Putamen (tissue), 1 donor: ENCODE measurements at regions not wholly inside any gene's neighbourhood (a gene's known extent, or its start where the extent isn't known, plus 50 kb on each side); places are given as distances from the start of the nearest gene placed in this dataset.

Experiments
- DNase-seq: peaks from one replicate; pipeline ENCODE4 v3.0.0-alpha.2; 2016; ENCODE audit warnings: low spot score

DNA sequence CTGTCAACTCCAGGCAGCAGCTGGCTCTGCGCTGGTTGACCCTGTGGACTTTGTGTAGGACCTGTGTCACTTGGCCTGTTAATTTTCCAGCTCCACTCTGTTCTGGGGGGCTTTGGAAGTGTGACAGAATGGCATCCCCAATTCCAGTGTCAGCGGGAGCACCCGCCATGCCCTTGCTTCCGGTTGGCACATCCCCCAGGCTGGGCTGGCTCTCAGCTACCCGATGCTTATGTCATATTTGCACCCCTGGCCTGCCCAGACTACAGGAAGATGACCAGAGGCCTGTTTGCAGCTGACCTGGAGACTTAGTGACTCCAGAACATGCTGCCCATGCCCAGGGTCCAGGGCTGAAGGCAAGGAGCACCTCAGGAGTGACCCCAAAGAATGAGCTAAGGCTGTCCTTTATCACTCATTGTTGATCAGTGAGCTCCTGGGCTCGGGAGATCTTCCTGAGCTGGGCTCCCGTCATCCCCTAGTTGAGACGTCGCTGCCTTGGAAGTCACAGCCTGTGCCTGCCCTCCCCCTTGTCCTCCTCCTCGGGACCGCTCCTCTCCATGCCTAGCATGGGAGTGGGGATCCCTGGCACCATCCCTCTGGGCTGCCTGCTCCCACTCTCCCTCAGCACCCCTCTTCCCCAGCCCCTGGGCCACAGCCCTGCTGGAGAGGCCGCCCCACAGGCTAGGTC is 163.4 kb upstream of the RTL1 start:
- DNase-seq: no peak

GRCh38 chr14:101068313-101069227 is 165.0 kb upstream of the RTL1 start:
- DNase-seq: peak; percentile 19

- DNase-seq: no peak
Measured at GRCh38 chr14:101069228-101069549, 165.7 kb upstream of the RTL1 start.

DNA sequence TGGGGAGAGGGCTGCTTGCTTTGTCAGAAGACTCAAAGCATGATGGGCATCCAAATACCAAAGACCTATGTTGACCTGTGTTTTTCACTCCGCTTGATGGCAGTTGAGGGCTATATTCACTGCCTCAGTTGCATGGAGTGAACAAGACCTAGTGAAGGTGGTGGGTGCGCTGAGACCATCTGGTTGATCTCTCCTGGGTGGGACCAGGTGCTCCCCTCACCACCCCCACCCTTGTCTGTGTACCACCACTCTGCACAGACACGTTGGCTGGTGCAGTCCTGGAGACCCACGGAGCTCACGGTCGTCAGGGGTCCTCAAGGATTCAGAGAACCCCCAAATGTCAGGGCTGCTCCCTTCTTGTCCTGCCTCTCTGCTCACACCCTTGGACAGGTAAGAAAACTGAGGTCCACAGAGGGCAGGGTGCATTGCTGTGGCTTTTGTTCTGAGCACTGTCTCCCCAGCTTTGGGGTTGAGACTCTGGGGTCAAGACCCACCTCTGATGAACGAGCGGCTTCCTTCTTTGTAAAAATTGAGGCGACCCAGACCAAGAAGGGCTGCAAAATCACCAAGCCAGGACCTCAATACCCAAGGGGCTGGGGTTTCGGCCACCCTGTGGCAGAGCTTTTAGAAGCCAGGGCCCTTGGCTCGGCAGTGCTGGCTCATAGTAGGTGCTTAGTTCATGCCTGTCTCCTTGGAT is 166.3 kb upstream of the RTL1 start:
- no peak for DNase-seq

DNA sequence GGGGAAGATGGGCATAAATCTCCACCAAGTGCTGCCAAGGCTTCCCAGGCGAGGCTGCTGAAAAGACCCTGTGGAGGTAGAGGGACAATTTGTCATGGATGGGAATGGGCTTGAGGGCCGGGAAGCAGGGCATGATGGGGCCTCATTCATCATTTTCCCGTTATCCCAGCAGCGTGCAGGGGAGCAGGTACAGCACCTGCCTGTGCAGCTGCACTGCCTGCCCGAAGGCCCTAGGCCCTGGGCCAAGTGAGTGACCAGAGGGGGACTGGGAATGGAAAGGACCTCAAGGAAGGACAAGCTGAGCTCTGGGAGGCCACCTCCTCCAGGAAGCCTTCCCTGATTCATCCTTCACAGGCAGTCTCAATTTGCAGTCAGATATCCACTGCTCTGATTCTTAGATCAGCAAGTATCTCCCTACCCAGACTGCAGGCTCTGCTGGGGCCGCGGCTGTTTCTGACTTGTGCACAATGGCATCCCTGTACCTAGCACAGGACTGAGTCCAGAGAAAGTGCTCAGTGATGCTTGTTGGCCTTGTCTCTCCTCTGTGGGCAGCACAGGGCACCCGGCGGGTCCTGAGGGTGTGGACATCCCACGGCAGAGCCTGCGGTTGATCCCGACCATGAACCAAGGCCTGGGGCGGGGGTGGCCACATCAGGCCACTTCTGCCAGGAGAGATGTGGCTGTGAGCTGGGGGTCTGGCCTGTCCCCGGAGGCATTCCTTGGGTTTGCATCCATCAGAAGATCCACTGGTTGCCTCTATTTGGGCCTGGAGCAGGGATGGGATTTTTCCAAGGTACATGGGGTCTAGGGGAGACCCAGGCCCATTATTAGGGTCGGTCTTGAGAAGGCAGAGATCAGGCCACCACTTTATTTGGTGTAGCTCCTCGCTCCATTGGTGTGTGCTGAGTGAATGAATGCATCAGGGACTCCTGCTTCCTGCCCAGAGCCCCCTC is 167.3 kb upstream of the RTL1 start:
- no peak for DNase-seq

DNA sequence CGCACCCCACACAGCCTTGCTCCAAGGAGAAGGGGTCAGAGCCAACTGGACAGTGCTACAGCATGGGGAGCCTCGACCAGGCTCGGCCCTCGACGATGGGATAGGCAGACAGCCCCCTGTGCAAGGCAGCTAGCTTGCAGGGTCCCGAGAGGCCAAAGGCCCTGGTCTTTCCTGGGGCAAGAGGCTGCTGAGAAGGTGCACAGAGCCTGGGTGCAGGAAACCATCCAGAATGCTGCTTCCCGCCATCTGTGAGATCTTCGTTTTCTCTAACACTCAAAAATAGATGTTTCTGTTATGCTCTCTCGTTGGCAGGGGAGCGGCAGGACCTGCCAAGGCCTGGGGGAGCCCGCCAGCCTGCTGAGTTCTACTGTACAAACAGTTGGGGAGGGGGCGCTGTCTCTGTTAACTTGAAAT is 168.0 kb upstream of the RTL1 start:
- DNase-seq: no peak

DNA sequence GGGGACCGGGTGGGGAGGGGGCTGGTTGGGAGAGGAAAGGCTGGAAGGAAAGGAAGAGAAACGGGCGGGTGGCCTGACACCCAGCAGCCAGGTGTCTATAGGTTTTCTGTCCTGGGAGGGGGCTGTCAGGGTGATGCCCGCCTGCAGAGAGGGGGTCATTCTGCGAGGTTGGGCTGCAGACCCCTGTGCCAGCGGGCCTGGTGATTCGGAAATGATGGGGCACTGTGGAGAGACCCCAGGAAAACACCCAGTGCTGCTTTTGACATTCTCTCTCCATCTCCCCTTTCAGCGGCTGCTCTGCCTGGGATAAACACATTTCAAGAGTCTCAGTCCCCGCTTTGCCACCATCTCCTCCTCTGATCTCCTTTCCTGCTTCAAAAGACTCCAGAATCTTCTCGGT is 168.5 kb upstream of the RTL1 start:
- DNase-seq: no peak

DNA sequence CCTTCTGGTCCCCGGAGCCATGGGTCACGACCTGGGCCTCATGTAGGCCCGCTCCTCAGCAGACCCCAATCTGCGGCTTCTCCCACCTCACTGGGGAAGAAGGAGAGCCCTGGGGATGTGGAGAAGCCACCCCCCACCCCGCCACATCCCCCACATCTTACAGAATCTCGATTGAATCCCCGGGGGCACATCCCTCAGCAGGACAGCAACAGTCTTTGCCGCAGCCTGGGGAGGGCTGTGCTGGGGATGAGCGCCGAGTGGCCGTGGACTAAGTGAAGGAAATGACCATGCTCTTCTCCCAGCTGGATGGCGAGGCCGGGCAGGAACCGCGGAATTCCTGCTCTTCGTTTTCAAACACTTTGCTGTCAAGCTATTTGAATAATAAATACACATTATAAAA is 169.0 kb upstream of the RTL1 start:
- DNase-seq: no peak

DNA sequence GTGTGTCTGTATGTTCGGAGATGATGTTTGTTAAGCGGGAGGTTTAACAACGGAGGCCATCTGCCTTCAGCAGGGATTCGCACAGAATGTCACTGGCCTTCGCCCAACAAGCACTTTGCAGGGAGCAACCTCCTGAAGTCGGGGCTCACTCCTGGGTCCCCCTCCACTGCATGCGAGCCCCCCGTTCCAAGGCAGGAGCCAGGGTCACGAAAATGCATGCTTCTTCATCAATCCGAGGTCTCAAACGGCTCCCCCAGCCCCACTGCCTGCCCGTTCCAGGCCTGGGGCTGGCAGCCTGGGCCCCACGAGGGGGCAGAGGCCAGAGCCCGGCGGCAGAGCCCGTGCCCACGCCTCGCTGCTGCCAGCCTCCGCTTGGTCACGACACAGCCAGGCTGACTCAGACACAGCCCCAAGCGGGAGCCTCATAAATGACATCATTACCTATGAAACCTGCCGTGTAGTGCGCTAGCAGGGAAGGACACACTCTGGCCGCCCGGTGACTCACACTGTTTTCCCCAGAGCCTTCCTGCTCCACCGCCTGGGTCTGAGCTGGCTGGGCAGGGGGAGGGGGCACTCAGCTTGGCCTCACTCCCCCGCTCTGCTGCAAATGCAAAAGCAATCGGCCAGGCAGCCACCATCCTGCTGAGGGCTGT is 169.5 kb upstream of the RTL1 start:
- no peak for DNase-seq

DNA sequence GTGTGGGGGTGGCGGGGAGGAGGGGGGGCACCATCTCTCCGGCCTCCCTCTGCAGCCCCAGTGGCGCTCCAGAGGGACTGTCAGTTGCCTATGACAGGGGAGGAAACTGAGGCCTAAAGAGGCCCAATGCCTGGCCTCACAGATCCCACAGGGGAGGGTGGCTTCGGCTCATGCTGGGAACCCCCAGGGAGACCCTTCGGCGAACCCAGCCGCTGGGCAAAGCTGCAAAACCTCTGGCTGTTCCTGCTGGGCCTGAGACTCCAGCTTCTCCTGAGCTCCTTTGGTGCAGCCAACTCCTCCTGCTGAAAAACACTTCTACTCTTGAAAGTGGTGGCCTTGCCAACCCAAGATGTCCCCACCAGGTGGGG is 170.1 kb upstream of the RTL1 start:
- DNase-seq: no peak

GRCh38 chr14:101074196-101075024 is 170.9 kb upstream of the RTL1 start:
- no peak for DNase-seq

- no peak for DNase-seq
Measured at GRCh38 chr14:101075025-101075800, 171.7 kb upstream of the RTL1 start.

GRCh38 chr14:101075801-101076413 is 172.4 kb upstream of the RTL1 start:
- no peak for DNase-seq

DNA sequence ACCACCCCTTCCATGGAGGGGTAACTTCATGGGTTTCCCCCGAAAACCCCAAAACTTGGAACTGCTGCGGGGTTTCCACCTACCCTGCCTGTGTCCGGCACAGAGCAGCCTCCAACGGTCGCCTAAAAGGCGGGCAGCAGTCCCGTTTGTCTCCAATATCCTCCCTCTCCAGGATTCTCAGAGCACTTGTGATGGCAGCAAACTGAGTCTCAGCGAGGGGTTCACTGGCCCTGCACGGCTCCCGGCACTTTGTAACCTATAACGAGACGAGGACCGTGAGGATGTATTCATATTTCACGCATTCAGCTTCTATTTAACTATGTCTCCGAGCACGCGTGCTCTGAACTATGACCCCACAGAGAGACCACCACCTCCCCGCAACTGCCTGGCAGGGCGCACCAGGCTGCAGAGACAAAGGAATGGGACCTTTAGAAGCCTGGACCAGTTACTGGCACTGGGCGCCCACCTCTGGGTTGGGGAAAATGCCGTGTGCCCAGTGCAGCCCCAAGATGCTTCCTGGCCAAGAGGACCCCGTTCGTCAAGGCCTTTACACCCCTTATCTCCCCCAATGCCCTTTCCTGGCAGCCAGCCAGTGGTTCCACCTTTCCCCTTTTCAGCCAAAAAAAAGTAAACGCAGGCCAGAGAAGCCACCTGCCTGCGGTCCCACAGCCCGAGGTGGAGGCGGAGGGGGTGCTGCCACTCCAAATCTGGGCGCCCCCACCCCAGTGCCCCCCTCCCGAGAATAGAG is 173.1 kb upstream of the RTL1 start:
- no peak for DNase-seq

DNA sequence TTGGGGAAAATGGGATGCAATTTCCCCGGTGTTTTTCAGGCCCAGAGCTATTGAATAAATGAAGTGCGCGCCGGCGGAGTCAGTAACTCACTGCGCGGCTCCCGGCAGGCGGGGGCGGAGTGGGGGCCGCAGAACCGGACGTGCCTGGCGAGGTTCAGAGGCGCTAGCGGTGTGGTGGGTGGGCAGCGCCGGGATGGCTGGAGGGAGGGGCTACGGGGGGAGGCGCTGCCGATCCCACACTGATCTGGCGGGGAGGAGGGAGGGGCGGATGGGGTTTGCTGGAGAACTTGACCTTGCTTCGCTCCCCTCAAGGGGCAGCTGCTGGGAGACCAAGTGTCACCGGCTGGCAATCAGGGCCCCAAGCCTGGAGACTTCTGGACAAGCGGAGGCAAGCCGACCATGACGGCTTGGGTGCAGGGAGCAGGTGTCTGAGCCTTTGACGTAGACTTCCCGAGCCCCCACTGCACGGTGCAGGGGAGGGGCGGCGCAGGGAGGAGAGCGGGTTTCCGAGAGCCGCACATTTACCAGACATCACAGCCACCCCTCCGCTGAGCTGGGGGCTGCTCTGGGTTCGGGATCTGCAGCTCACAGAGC is 174.1 kb upstream of the RTL1 start:
- DNase-seq: no peak

- DNase-seq: no peak
Measured at GRCh38 chr14:101078170-101078891, 174.8 kb upstream of the RTL1 start.

DNA sequence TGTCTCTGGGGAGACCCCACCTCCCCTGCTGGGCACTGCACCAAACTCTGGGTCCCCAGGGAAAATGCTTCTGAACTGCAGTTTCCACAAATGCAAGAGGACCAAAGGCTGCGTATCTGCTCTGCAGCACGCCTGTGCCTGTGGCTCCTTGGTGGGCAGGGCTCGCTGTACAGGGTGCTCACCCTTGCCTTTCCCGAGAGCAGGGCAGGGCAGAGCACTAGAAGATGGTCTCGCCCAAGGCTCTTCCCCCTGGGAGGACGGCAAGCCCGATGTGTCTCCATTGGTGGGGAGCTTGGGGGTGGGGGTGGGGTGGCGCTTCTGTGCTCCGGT is 175.3 kb upstream of the RTL1 start:
- DNase-seq: no peak
